ENCODE measurements at regions not wholly inside any gene's neighbourhood (a gene's known extent, or its start where the extent isn't known, plus 50 kb on each side); places are given as distances from the start of the nearest gene placed in this dataset.

DNA sequence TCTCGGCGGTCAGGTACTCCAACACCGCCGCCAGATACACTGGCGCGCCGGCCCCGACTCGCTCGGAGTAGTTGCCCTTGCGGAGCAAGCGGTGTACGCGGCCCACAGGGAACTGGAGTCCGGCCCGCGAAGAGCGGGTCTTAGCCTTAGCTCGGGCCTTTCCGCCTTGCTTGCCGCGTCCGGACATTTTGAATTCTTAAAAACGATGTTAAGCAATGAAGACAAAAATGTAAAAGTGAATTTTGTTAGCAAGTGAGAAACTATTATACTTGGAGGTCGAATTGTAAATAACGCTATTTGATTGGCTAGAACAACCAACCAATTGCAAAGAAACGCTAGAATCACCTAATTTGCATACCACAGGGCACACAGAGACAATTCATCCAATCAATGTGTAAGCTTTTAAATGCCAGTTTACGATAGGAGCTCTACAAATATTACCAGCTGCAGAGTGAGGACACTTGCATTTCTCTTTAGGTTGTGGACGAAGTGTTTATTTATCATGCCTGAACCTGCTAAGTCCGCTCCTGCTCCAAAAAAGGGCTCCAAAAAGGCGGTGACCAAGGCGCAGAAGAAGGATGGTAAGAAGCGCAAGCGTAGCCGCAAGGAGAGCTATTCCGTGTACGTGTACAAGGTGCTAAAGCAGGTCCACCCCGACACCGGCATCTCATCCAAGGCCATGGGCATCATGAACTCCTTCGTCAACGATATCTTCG is 112.0 kb downstream of the HFE start:
- no peak overlapping the region for H3K56ac ChIP-seq (ENCODE audit: insufficient read length, low read depth, low read length)
- peak overlapping the region; percentile 99 for H3K14ac ChIP-seq (ENCODE audit: insufficient read depth, low read length)
- no peak overlapping the region for H2AK5ac ChIP-seq (ENCODE audit: insufficient read length, low read length)
- peak overlapping the region; percentile 99 for H3K9ac ChIP-seq (ENCODE audit: extremely low read depth, insufficient read length, low read length)
- Mint-ChIP-seq H3K27ac (peak overlapping the region; percentile 99 to 100 (median 100)), H3K36me3 (ENCODE audit: insufficient read depth in 1 of 3, low read depth in 3 of 3) (peaks cover 4 to 9% (median 6%) of the 10 kb centered on the region in 3 experiments; a peak in 5 of 7 replicates), H3K9me3 (no peaks in the 10 kb centered on the region; a peak in 2 of 5 replicates), H3K27me3 (ENCODE audit: low read depth) (peaks cover 10% of the 10 kb centered on the region; the same call in 1 of the 2 replicates), H3K4me1 (peaks cover 38 to 40% of the 10 kb centered on the region in 2 experiments), H3K4me3 (peak overlapping the region; percentile 95 to 97)
- DNase-seq, result peak; percentile 75
- H3K4me1 ChIP-seq (ENCODE audit: insufficient read depth, low read length), result no peaks in the 10 kb centered on the region
- no peak overlapping the region for H4K91ac ChIP-seq (ENCODE audit: insufficient read length, low read depth, low read length)
- H2AFZ ChIP-seq (ENCODE audit: low read length), result no peak overlapping the region
- no peak overlapping the region for H2BK20ac ChIP-seq (ENCODE audit: low read depth, low read length, poor library complexity, severe bottlenecking)
- no peaks in the 10 kb centered on the region for H4K20me1 ChIP-seq (ENCODE audit: control insufficient read depth, insufficient read depth, insufficient read length)
- no peak overlapping the region for H3T11ph ChIP-seq (ENCODE audit: low read length)
- H3K18ac ChIP-seq (ENCODE audit: insufficient read length, low read depth, low read length), result peak overlapping the region; percentile 94
- no peak overlapping the region for H3K4ac ChIP-seq (ENCODE audit: low read depth, low read length)
- H4K5ac ChIP-seq (ENCODE audit: insufficient read length, low read depth, low read length), result no peak overlapping the region
- H3K4me2 ChIP-seq (ENCODE audit: insufficient read depth, insufficient read length, low read length), result peak overlapping the region; percentile 64
- TF ChIP-seq, protein P1, sequence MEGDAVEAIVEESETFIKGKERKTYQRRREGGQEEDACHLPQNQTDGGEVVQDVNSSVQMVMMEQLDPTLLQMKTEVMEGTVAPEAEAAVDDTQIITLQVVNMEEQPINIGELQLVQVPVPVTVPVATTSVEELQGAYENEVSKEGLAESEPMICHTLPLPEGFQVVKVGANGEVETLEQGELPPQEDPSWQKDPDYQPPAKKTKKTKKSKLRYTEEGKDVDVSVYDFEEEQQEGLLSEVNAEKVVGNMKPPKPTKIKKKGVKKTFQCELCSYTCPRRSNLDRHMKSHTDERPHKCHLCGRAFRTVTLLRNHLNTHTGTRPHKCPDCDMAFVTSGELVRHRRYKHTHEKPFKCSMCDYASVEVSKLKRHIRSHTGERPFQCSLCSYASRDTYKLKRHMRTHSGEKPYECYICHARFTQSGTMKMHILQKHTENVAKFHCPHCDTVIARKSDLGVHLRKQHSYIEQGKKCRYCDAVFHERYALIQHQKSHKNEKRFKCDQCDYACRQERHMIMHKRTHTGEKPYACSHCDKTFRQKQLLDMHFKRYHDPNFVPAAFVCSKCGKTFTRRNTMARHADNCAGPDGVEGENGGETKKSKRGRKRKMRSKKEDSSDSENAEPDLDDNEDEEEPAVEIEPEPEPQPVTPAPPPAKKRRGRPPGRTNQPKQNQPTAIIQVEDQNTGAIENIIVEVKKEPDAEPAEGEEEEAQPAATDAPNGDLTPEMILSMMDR (conservative IDR thresholded peaks at IDR 0.05), result no peak
- no peaks in the 10 kb centered on the region for H3K79me1 ChIP-seq (ENCODE audit: insufficient read depth, low read depth, low read length, poor library complexity, severe bottlenecking)
- no peak overlapping the region for H3K23ac ChIP-seq (ENCODE audit: insufficient read length, low read depth, low read length)
- H2BK5ac ChIP-seq (ENCODE audit: insufficient read length, low read length), result peak overlapping the region; percentile 70
- no peaks in the 10 kb centered on the region for H3K79me2 ChIP-seq (ENCODE audit: insufficient read depth, low read length)
- H2BK12ac ChIP-seq (ENCODE audit: insufficient read length, low read depth, low read length), result no peak overlapping the region
- no peak overlapping the region for H4K8ac ChIP-seq (replicated peaks; ENCODE audit: insufficient read length, low read depth, low read length)
- peak overlapping the region; percentile 90 for H3K27ac ChIP-seq (ENCODE audit: insufficient read length, low read depth, low read length)
- no peak overlapping the region for H2BK15ac ChIP-seq (ENCODE audit: low read depth, low read length)
- H2BK120ac ChIP-seq (ENCODE audit: low read depth, low read length, poor library complexity, severe bottlenecking), result no peak overlapping the region
- no peaks in the 10 kb centered on the region for H3K9me3 ChIP-seq (ENCODE audit: control insufficient read depth, low read depth, low read length)
- H3K27me3 ChIP-seq (ENCODE audit: insufficient read depth, low read length), result no peaks in the 10 kb centered on the region
- no CpG with 5 or more reads among the region's 42 CpGs for WGBS (ENCODE audit: extremely low coverage, insufficient read length, low lambda C conversion rate)
- H3K23me2 ChIP-seq (ENCODE audit: insufficient read length, low read depth, low read length, poor library complexity, severe bottlenecking), result peaks cover 4% of the 10 kb centered on the region

All from H9 (cell line).